Inflammatory macrophage (primary cell): ENCODE measurements at regions not wholly inside any gene's neighbourhood (a gene's known extent, or its start where the extent isn't known, plus 50 kb on each side); places are given as distances from the start of the nearest gene placed in this dataset.

Experiments
- DNase-seq, 2 donors: peaks; one replicate each; pipeline ENCODE4 v3.0.0-alpha.2; 2020 to 2022

DNA sequence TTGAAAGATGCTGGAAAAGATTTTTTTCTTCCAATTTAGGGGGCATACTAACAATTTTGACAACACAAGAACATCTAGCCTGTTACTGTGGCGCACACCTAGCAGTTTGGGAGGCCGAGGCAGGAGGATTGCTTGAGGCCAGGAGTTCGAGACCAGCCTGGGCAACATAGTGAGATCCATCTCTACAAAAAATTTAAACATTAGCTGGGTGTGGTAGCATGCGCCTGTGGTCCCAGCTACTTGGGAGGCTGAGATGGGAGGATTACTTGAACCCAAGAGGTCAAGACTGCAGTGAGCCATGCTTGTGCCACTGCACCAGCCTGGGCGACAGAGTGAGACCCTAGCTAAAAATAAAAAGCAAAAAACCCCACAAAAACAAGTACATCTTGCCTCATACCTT, 168.8 kb downstream of the TANC2 start:
- no peak for DNase-seq

DNA sequence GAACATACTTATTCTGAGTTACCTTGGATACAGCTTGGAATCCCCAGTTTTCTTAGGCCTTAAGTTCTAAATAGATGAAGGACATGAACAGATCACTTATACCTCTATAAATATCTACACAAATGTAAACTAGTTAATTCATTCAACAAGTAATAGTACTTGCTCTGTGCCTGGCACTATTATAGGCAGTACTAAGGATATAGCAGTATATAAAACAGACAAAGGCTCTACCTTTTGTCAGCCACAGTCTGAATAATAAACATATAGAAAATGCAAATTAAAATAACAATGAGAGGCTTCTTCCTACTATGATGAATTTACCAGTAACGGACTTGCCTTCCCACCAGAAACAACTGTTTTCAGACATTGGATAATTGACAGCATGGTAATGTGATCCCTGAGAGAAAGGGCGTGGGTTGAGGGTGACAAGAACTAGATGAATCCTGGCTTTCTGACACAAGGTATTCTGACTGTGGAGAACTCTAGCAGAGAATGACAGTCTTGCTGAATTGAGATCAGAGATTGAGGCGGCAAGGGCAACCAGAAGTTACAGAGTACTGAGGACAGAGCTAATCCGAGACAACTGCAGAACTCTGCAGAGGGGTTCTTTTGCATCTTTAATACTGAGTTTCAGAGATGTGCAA, 170.5 kb downstream of the TANC2 start:
- DNase-seq, result no peak

DNA sequence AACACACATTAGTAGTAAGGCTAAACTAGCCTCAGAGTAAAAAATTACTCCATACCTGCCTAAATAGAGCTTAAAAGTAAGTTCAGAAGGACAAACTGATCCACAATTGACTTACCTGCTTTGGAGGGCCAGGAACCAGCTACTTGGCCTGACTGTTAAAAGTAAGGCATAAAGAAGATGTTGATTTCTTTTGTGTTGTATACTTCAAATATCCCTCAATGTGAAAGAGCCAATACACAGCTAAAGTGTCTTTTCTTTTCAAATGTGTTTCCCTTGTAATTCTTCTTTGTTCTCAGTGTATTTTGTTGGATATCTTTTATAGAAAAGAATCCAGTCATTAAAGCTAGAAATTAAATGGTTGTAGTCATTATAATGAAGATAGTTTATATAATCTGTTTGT, 171.1 kb downstream of the TANC2 start:
- DNase-seq, result no peak

DNA sequence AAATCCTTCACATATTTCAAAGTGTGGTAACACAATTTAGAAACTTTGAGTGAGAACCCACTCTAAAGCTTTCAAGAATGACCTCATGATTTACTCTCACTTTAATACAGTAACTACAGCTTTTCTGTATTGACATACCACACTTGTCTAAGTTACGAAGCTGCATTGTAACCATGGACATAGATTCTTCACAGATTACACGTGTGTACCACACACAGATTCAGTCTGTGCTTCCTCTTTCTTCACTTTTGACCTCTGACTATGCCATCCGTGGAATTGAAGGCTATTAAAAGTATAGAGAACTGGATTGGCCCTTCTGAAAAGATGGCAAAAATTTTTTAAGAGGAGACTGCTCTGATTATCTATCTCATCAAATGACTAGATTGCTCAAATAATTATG, 172.7 kb downstream of the TANC2 start:
- DNase-seq, result peak; percentile 36 to 38

DNA sequence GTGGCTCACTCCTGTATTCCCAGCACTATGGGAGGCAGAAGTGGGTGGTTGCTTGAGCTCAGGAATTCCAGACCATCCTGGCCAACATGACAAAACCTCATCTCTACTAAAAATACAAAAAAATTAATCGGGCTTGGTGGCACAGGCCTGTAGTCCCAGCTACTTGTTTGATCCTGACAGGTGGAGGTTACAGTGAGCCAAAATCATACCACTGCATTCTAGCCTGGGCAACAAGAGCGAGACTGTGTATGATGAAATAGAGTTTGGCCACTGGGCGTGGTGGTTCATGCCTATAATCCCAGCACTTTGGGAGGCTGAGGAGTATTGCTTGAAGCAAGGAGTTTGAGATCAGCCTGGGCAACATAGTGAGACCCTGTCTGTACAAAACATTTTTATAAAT, 173.3 kb downstream of the TANC2 start:
- no peak for DNase-seq

DNA sequence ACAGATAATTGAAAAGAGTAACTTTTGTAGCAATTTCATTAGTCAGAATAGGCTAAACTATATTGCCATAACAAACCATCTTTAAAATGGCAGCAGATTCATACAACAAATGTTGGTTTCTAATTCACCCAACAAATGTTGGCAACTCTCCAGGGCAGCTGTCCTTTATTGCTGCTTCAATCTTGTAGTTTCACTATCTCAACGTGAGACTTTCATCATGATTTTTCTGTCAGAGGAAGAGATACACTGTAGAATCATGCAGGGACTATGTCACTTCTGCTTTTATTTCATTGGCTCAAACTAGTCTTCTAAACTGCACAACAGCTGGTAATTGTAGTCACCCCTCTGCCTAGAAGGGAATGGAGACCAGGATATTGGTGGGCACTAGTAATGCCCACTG, 174.2 kb downstream of the TANC2 start:
- DNase-seq, result peak; percentile 85 to 93

DNA sequence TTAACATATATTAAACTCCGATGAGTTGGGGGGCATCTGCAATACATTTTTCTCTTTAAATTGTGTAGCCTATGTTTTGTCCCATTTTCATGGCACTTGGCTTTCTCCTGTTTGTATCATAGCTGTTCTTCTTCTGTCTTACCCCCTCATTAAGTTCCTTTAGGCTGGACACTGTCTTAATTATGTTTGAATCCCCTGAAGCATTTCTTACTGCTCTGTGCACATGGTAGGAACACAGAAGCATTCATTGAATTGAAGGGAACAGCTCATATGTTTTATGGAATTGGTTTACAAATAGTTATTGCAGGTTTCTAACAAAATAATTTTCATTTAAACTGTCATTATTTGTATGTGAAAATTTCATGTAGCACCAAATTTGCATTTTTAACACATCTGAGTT, 176.8 kb downstream of the TANC2 start:
- DNase-seq, result no peak

DNA sequence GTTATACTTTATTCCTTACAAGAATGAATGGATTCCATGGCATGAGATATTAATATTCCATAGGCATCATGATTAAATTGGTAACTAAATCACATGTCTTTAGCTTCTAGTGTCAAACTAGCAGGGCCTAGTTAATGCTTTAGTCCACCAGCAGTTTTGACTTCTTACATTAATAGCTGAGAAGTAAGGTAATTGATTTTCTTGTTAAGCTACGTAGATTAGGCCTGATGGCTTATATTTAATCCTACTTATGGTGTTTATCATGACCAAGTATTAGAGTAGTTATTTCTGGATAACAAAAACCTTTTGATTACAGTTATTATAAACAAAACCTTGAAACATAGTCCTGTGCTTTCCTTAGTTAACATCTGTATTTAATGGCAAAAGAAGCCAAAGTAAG, 184.5 kb downstream of the TANC2 start:
- no peak for DNase-seq

DNA sequence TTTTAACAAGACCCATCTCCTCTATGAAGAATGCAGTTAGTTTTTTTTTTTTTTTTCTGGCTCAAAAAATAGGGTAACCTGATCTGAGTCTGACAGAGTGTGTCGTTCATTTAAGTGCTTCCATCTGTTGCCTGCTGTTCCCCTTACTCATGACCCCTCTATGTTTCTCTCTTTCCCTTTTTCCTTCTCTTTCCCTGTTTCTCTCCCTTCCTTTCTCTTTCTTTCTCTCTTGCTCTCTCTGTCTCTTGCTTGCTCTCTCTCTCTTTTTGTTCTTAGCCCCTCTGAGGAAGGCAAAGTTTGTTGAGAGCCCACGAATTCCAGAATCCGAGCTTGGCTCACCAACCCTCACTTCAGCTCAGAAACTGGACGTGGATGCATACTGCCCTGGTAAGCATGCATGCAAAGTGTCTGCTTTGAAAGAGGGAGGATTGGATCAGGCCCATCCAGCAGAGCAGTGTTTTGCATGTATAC, 185.0 kb downstream of the TANC2 start:
- no peak for DNase-seq

DNA sequence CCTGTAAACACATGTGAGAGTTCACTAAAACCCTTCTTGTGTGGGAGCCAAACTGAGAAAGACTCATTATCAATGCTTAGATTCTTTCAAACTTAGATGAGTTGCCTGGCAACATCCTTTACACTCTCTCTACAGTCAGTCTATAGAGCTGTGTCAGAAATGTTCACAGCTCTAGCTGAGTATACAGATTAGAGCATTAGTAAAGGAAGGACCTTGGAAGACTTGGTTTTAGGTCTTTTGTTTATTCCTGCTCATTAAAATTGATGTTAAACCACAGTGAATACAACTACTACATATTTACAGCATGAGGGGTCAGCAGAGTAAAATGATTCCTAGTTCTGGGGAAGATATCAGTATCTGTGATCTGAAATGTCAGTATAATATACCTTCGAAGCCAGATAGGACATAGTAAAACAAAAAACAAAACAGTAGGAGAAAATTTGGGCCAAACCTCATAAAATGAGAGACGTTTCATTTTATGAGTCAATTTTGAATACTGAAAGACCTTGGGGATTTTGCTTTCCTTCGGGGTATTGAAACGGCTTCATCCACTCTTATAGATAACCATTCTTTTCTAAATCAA, 186.0 kb downstream of the TANC2 start:
- DNase-seq, result no peak

DNA sequence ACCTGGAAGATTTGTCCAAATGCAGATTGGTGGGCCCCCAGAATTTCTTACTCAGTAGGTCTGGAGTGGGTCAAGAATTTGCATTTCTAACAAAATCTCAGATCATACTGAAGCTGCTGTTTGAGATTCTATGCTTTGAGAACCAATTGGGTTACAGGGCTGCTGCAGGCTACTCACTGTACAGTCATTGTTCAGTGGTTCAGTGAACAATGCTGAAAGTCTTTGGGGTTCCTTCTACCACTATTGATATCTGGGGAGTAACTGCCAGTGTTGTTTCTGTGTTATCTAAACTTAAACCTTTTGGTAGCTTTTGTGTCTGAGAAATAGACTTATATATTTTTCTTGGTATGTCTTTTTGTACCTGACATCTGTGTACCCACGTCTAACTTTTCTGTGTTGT, 187.5 kb downstream of the TANC2 start:
- DNase-seq, result no peak

DNA sequence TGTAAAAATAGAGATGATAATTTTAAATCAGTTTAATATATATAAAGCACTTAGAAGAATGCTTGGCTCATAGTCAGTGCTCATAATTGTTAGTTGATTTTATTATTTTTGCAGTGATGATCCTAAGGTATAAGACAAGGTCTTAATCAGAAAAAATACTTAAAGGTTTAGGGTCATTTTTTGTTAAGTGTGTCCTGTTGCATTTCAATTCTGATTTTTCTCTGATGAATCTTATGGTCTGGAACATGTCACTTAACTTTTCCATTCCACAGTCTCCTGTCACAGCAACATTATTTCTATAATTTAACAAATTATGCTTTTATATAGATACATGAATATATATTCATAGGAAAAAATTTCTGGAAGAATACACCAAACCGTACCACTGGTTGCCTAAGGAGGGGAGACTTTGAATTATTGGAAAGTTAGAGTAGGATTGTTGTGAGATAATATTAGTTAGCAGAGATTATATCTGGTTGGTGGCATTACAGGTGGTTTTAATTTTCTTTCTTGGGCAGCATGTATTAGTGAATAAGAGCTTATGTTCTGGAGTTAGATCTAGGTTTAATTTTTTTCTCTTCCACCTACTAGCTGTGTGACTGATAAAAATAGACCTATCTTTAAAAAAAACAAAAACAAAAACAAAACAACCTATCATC, 188.7 kb downstream of the TANC2 start:
- no peak for DNase-seq

DNA sequence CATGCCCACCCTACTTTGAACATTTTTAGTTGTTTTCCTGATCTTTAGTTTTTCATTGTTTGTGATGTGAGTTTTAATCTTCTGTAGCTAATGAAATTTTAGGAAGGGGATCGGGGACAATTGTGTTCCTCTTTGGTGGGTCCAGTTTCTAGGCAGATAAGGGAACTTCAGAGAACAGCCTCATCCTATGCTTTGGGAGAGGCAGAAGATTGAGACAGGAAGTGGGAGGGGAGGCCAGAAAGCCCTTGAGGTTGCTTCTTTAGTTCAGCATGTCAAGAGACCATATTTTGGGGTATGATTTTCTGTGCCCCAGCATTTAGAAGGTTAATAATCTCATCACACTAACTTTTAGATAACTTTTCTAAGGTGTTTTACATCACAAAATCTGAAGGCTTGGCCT, 191.0 kb downstream of the TANC2 start:
- peak; percentile 1 to 30 for DNase-seq

DNA sequence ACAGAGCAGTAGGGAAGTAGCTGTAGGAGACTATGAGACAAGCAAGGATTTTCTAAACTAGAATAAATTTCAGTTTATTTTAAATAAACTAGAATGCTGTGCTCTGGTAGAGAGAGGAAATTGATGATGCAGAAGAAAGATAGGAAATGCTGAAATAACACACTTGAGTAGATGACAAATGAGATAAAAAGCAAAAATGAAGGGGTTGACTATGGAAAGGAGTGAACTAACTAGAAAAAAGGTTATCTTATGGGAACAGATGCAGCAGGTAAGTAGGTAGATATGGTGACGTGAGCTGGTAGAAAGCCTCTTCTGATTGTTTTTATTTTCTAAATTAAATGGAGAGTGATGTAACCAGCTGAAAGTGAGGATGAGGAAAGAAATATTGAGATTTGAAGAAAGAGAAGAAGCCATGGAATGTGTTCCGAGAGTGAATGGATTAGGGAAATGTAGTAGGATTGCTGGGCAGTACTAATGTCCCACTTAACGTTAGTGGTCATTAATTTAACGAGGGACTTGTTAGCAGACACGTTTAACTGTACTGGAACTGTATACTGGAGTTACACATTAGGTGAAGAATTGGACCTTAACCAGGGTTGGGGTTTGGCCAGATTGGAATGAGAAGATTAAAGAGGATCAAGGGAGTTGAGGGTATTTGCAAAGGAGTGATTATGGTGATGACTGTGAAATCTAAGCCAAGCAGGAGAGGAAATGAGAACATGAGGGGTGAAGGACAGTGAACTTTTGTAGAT, 196.5 kb downstream of the TANC2 start:
- no peak for DNase-seq

DNA sequence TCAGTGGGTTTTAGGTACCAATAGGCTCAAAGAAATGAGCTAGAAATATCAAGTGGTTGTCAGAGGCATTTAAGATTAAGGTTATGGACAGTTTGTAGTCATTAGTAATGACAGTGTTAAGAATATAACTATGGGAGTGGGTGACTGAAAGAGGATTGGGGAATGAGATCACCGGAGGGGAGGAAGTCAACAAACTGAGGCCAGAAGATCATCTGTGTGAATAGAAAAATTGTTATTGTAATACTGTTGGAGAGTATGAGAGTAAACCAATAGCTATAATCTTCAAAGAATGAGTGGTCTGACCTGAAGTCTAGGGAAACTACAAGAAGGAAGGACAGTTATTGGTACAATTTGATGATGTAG, 197.1 kb downstream of the TANC2 start:
- no peak for DNase-seq

DNA sequence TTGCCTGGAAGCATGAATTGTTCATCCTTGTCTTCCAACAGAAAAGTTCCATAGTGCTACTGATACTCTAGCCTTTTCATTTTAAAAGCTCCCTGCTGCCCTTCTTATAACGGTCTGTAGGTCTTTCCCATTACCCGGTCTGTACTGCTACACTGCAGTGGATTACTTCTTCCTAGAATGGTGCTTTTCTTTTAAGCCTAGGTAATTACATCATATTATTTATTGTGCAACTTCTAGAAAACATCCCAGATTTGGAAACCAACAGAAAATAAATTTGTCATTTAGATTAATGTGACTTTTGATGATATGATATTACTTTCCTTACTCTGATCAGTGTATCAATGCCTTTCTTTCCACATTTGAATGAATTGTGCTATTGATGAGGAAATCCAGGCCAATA, 199.4 kb downstream of the TANC2 start:
- DNase-seq, result peak in 1 of 2 donors; percentile 48

DNA sequence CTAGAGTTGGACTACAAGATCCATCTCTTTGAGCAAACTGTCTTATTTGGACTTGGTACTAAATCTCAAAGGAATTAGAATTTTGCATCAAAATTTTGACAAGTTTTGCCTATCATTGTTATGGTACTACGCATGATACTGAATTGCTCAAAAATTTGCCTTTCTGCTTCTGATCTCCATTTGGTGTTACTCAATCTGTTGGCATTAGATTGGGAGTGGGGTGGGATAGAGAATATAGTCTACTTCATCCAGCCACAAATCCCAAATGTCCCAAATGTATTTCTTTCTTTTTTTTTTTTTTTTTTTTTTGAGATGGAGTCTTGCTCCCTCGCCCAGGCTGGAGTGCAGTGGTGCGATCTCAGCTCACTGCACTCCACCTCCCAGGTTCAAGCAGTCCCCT, 204.8 kb downstream of the TANC2 start:
- DNase-seq, result no peak

DNA sequence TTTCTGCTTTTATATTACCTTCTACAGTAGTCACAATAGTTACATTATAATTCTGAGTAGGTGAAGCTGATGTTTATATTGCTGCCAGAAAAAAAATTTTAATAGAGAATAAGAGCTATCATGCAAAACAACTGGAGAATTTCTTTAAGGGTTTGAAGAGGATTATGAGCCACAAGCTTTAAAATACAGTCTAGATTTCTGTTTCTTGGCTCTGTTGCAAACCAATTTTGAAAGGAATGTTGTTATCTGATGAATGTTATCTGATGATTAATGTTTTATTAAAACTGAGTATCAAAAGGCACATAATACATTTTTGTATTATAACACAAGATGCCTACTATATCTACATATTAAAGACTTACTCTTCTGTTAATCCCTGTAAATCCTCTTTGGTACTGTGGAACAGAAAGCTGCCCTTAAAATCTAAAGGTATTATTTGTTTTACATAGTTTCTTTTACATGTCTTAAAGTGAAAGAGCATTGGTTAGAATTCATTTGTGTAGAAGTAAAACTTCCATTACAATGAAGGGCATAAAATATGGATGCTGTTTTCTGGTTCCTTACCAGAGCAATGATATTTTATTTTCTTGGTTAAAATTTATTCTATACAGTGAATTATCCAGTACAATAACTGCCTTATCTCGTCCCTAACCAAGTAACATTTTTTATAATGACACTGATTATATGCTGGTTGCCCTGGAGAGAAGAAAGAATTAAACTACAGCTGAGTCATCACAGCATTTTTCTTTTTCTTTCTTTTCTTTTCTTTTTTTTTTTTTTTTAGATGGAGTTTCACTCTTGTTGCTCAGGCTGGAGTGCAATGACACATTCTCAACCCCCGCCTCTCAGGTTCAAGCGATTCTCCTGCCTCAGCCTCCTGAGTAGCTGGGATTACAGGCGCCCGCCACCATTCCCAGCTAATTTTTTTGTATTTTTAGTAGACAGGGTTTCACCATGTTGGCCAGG, 205.7 kb downstream of the TANC2 start:
- DNase-seq, result no peak

DNA sequence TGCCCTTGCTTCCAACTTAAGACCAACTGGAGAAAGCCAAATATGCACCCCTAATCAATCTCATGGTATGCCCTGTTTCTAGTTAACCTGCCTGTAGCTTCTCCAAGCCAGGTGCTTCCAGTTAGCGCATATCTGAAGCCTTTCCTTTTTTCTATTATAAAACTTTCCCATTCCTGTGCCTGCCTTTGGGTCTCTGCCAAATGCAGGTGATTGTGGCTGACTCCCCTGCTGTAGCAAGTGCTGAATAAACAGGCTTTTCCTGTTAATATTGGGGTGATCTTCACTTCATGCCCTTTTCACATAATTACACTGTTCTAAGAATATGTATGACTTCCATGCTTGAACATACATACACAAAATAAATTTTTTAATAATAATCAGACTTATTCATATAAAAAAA, 207.4 kb downstream of the TANC2 start:
- DNase-seq, result no peak

DNA sequence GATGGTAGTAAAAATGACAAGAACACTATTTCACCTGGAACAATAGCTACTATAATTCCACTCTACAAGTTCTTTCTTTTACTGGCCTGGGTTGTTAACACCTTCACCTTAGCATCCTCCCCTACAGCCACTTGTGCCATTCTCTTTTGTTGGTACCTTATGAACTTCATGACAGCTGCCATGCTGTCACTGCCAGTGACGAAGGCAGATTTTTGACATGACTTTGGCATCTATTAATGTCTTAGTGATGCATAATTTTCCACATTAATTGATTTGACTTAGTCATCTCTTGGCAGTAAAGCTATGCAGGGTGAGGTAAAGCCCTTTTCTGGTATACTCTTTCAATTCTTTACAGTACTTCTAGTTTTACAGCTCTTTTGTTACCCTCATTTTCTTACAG, 207.9 kb downstream of the TANC2 start:
- DNase-seq, result no peak

DNA sequence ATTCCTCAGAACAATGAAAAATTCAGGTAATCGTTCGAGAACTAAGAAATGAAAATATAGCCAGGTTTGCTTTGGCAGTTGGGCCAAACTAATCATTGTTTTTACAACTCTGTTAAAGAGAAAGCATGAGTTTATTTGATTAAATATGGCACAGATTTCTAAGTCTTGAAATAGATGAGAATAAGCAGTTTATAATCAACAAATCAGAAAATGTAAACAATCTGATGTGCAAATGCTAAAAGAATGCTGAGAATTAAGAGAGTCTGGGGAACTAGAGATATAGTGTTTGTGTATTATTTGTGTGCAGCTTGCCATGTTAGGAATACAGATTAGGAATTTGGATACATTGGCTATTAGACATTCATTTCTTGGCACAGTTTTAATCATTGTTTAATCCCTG, 212.5 kb downstream of the TANC2 start:
- no peak for DNase-seq

DNA sequence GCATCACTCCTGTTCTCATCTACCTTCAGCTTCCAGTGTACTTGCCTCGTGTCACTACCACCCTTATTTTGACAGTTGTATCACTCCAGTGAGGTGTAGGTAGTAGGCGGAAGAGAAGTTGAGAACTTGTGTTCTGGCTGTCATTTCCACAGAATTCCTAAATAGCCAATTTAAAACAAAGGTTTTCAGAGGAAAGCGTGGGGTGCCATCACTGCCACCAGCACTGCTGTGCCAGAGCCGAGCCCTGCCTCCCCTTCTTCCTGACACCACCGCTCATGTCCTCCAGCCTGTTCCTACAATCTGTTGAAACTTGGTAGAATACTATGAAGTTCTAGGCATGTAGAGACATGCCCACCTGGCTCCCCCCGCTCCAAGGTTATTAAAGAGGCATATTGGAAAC, 215.8 kb downstream of the TANC2 start:
- no peak for DNase-seq

DNA sequence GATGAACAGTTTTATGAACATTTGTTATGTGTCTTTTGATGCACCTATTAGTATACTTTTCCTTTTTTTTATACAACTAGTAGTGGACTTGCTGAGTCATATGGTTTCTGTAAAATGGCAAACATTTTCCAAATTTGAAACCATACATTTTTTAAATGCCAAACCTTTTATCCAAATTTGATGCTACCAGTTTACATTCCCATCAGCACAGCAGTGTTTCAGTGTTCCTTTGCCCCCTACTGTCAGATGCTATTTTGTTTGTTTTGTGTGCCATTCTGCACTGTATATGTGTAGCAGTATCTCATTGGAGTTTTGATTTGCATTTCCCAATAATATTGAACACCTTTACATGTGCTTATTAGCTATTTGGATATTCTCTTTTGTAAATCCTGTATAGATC, 219.4 kb downstream of the TANC2 start:
- no peak for DNase-seq
